ENCODE measurements at regions not wholly inside any gene's neighbourhood (a gene's known extent, or its start where the extent isn't known, plus 50 kb on each side); places are given as distances from the start of the nearest gene placed in this dataset.

DNA sequence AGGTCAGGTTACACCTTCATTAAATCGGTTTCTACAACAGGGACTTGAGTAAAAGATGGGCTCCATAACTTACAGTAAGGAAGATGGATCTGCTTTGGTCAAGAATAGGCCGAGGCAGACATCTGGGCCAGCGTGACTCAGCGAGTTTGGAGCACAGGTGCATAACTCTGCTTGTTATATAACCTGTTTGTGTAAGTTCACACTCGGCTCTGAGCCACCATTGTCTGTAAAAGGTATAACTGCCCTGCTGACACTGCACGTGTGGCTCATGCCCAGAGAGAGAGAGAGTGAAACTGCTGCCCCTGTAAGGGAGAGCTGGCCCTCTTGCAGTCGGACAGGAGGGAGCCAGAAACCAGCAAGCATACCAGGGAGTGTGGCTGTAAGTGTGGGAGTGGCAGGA, 737.9 kb upstream of the SLC35B3 start:
- H3K14ac ChIP-seq (ENCODE audit: insufficient read depth, low read length), result no peak overlapping the region
- no peak overlapping the region for H3K23ac ChIP-seq (ENCODE audit: insufficient read length, low read depth, low read length)
- H2AK5ac ChIP-seq (ENCODE audit: insufficient read length, low read length), result no peak overlapping the region
- H4K91ac ChIP-seq (ENCODE audit: insufficient read length, low read depth, low read length), result no peak overlapping the region
- H3K27ac Mint-ChIP-seq, result no peak overlapping the region
- no peak overlapping the region for H2BK20ac ChIP-seq (ENCODE audit: low read depth, low read length, poor library complexity, severe bottlenecking)
- H3K4ac ChIP-seq (ENCODE audit: low read depth, low read length), result no peak overlapping the region
- DNase-seq, result no peak
- H3K56ac ChIP-seq (ENCODE audit: insufficient read length, low read depth, low read length), result no peak overlapping the region
- no peak overlapping the region for H2BK5ac ChIP-seq (ENCODE audit: insufficient read length, low read length)
- H2BK12ac ChIP-seq (ENCODE audit: insufficient read length, low read depth, low read length), result no peak overlapping the region
- no peaks in the 10 kb centered on the region for H3K79me1 ChIP-seq (ENCODE audit: insufficient read depth, low read depth, low read length, poor library complexity, severe bottlenecking)
- WGBS (ENCODE audit: extremely low coverage, insufficient read length, low lambda C conversion rate), result no CpG with 5 or more reads among the region's 7 CpGs
- H3K9me3 Mint-ChIP-seq, result peaks cover 11 to 12% of the 10 kb centered on the region in 2 experiments; a peak in 4 of 5 replicates
- no peak overlapping the region for H3K4me3 Mint-ChIP-seq
- H2BK15ac ChIP-seq (ENCODE audit: low read depth, low read length), result no peak overlapping the region
- H4K5ac ChIP-seq (ENCODE audit: insufficient read length, low read depth, low read length), result no peak overlapping the region
- H3K4me1 Mint-ChIP-seq, result peaks cover 3 to 5% of the 10 kb centered on the region in 2 experiments; a peak in 3 of 4 replicates
- H3K18ac ChIP-seq (ENCODE audit: insufficient read length, low read depth, low read length), result no peak overlapping the region
- H3K27me3 Mint-ChIP-seq (ENCODE audit: low read depth), result peaks cover 2% of the 10 kb centered on the region; the same call in 1 of the 2 replicates
- H3K27ac ChIP-seq (ENCODE audit: insufficient read length, low read depth, low read length), result no peak overlapping the region
- H3K79me2 ChIP-seq (ENCODE audit: insufficient read depth, low read length), result no peaks in the 10 kb centered on the region
- no peak overlapping the region for H3T11ph ChIP-seq (ENCODE audit: low read length)
- H3K36me3 Mint-ChIP-seq (ENCODE audit: insufficient read depth in 1 of 3, low read depth in 3 of 3), result peaks cover 0 to 8% (median 1%) of the 10 kb centered on the region in 3 experiments; a peak in 3 of 7 replicates
- no peaks in the 10 kb centered on the region for H3K4me1 ChIP-seq (ENCODE audit: insufficient read depth, low read length)
- no peaks in the 10 kb centered on the region for H3K27me3 ChIP-seq (ENCODE audit: insufficient read depth, low read length)
- H3K23me2 ChIP-seq (ENCODE audit: insufficient read length, low read depth, low read length, poor library complexity, severe bottlenecking), result no peaks in the 10 kb centered on the region
- no peak overlapping the region for H4K8ac ChIP-seq (replicated peaks; ENCODE audit: insufficient read length, low read depth, low read length)
- no peaks in the 10 kb centered on the region for H4K20me1 ChIP-seq (ENCODE audit: control insufficient read depth, insufficient read depth, insufficient read length)
- TF ChIP-seq CTCF (conservative IDR thresholded peaks at IDR 0.05), result no peak
- no peak overlapping the region for H2BK120ac ChIP-seq (ENCODE audit: low read depth, low read length, poor library complexity, severe bottlenecking)
- no peaks in the 10 kb centered on the region for H3K9me3 ChIP-seq (ENCODE audit: control insufficient read depth, low read depth, low read length)
- no peak overlapping the region for H2AFZ ChIP-seq (ENCODE audit: low read length)
- no peak overlapping the region for H3K4me2 ChIP-seq (ENCODE audit: insufficient read depth, insufficient read length, low read length)
- H3K9ac ChIP-seq (ENCODE audit: extremely low read depth, insufficient read length, low read length), result no peak overlapping the region

Data from H9 (cell line).